DMS153 treated with DMSO at 0.1 percent for 48 hours (cell line): ENCODE measurements at regions not wholly inside any gene's neighbourhood (a gene's known extent, or its start where the extent isn't known, plus 50 kb on each side); places are given as distances from the start of the nearest gene placed in this dataset.
A peak's percentile ranks its signal among the peaks of the same experiment; 100 is the strongest.
"Not testable (repeated sequence)": the region's sequence is repeated elsewhere in the genome, so short reads cannot be mapped to it uniquely, and the experiment has no call there.

Source experiments
- DNase-seq: peaks from one replicate; lab custom pipeline; 2025; ENCODE audit not compliant: unreplicated experiment; lab: John Stamatoyannopoulos, UW

GRCh38 chr7:63044721-63045120 is 953.9 kb upstream of the ZNF722 start:
- no peak for DNase-seq

- no peak for DNase-seq
Observed at GRCh38 chr7:63045575-63045974, 953.1 kb upstream of the ZNF722 start.

- DNase-seq: no peak
Observed at GRCh38 chr7:63046612-63047011, 952.0 kb upstream of the ZNF722 start.

- no peak for DNase-seq
Observed at GRCh38 chr7:63047061-63047460, 951.6 kb upstream of the ZNF722 start.

GRCh38 chr7:63047546-63047945 is 951.1 kb upstream of the ZNF722 start:
- no peak for DNase-seq

GRCh38 chr7:63054191-63054661 is 944.4 kb upstream of the ZNF722 start:
- DNase-seq: no peak

GRCh38 chr7:63057265-63057664 is 941.4 kb upstream of the ZNF722 start:
- no peak for DNase-seq

- not testable (repeated sequence) for DNase-seq
Observed at GRCh38 chr7:63060701-63061100, 937.9 kb upstream of the ZNF722 start.

- no peak for DNase-seq
Observed at GRCh38 chr7:63065684-63066083, 933.0 kb upstream of the ZNF722 start.

GRCh38 chr7:63066235-63066634 is 932.4 kb upstream of the ZNF722 start:
- DNase-seq: not testable (repeated sequence)

- peak; percentile 31 for DNase-seq
Observed at GRCh38 chr7:63067897-63068585, 930.6 kb upstream of the ZNF722 start.

- DNase-seq: no peak
Observed at GRCh38 chr7:63070696-63071095, 928.0 kb upstream of the ZNF722 start.

- DNase-seq: no peak
Observed at GRCh38 chr7:63071396-63071795, 927.3 kb upstream of the ZNF722 start.

- no peak for DNase-seq
Observed at GRCh38 chr7:63071920-63072319, 926.7 kb upstream of the ZNF722 start.

GRCh38 chr7:63072806-63073205 is 925.8 kb upstream of the ZNF722 start:
- no peak for DNase-seq

- DNase-seq: no peak
Observed at GRCh38 chr7:63073286-63073685, 925.4 kb upstream of the ZNF722 start.

GRCh38 chr7:63073736-63074135 is 924.9 kb upstream of the ZNF722 start:
- no peak for DNase-seq

- DNase-seq: no peak
Observed at GRCh38 chr7:63077841-63078240, 920.8 kb upstream of the ZNF722 start.

- no peak for DNase-seq
Observed at GRCh38 chr7:63080406-63080805, 918.2 kb upstream of the ZNF722 start.

GRCh38 chr7:63080831-63081230 is 917.8 kb upstream of the ZNF722 start:
- DNase-seq: no peak

- DNase-seq: no peak
Observed at GRCh38 chr7:63087575-63088190, 911.0 kb upstream of the ZNF722 start.

- DNase-seq: no peak
Observed at GRCh38 chr7:63092951-63093350, 905.7 kb upstream of the ZNF722 start.

GRCh38 chr7:63093481-63093880 is 905.2 kb upstream of the ZNF722 start:
- no peak for DNase-seq
